ENCODE measurements at regions not wholly inside any gene's neighbourhood (a gene's known extent, or its start where the extent isn't known, plus 50 kb on each side); places are given as distances from the start of the nearest gene placed in this dataset.

DNA sequence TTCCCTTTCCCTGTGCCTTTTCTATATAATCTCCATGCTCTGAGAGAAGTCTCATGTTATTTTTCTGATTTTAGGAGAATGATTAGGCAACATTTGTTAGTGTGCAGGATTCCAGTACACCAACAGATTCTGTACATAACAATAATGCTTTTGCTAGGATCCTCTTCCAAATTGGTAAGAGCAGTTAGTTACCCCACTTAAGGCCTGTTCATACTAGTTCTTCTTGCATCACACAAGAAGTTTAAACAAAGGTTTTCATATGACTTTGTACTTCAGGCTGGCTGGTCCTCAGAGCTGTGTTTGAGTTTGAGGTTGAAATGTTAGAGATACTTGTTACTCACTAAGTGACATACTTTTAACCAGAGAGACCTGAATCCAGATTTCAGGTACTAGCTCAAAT lies 686.9 kb upstream of the NRXN1 start:
- TF ChIP-seq ZNF202 (tag by site-specific recombination; IDR thresholded peaks at IDR 0.05; ENCODE audit: borderline replicate concordance) (no peak), ZNF658 (tag by site-specific recombination; IDR thresholded peaks at IDR 0.05) (no peak), ZNF274 (IDR thresholded peaks at IDR 0.05; ENCODE audit: low read length) (no peak), ZNF274 (tag by site-specific recombination; IDR thresholded peaks at IDR 0.05; ENCODE audit: borderline replicate concordance) (no peak), SALL2 (tag by site-specific recombination; IDR thresholded peaks at IDR 0.05; ENCODE audit: borderline replicate concordance) (no peak), ZNF596 (tag by site-specific recombination; IDR thresholded peaks at IDR 0.05) (no peak), BCL6B (tag by site-specific recombination; IDR thresholded peaks at IDR 0.05) (no peak), MYNN (tag by site-specific recombination; IDR thresholded peaks at IDR 0.05; ENCODE audit: borderline replicate concordance) (no peak), ZNF76 (tag by site-specific recombination; IDR thresholded peaks at IDR 0.05; ENCODE audit: borderline replicate concordance, low read depth) (no peak), ZNF146 (tag by site-specific recombination; IDR thresholded peaks at IDR 0.05) (no peak)
- TF ChIP-seq, protein P1, sequence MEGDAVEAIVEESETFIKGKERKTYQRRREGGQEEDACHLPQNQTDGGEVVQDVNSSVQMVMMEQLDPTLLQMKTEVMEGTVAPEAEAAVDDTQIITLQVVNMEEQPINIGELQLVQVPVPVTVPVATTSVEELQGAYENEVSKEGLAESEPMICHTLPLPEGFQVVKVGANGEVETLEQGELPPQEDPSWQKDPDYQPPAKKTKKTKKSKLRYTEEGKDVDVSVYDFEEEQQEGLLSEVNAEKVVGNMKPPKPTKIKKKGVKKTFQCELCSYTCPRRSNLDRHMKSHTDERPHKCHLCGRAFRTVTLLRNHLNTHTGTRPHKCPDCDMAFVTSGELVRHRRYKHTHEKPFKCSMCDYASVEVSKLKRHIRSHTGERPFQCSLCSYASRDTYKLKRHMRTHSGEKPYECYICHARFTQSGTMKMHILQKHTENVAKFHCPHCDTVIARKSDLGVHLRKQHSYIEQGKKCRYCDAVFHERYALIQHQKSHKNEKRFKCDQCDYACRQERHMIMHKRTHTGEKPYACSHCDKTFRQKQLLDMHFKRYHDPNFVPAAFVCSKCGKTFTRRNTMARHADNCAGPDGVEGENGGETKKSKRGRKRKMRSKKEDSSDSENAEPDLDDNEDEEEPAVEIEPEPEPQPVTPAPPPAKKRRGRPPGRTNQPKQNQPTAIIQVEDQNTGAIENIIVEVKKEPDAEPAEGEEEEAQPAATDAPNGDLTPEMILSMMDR (tag by site-specific recombination; IDR thresholded peaks at IDR 0.05), result no peak
